Fibroblast of mammary gland (primary cell): ENCODE measurements at regions not wholly inside any gene's neighbourhood (a gene's known extent, or its start where the extent isn't known, plus 50 kb on each side); places are given as distances from the start of the nearest gene placed in this dataset.
A peak's percentile ranks its signal among the peaks of the same experiment; 100 is the strongest.

ENCODE experiments used
- DNase-seq: peaks from one replicate; pipeline ENCODE4 v3.0.0-alpha.2; 2010; ENCODE audit warnings: low read depth
- H3K4me3 ChIP-seq: 2 replicates; pipeline ENCODE4 v1.5.1; 2011; ENCODE audit warnings: low read depth, mild to moderate bottlenecking, low read length, moderate library complexity; ENCODE audit not compliant: control insufficient read depth
- TF ChIP-seq, protein P1 (sequence below): conservative IDR thresholded peaks from 2 replicates; pipeline ENCODE4 v1.5.1; 2011; ENCODE audit warnings: low read depth, low read length, inconsistent platforms; ENCODE audit not compliant: control insufficient read depth, insufficient read depth

DNA sequence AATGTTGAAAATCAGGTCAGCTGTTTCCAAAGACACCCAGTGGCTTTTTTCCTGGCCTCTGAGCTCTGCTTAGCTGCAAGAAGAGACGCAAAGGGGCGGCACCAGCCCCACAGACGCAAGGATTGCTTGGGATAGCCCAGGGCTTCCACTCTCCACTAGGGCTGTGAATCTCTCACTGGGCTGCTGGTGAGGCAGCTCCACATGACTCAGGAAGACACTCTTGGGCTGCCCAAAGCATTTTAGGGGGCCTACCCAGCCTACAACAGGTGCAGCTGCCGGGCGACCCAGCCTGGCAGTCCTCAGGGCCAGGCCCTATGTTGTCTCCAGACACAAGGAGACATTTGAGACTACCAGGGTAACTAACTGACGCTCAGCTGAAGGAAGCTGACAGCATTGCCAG lies 59.8 kb downstream of the FAM50B start:
- DNase-seq, result no peak
- H3K4me3 ChIP-seq, result no peak overlapping the region
- TF ChIP-seq, protein P1, sequence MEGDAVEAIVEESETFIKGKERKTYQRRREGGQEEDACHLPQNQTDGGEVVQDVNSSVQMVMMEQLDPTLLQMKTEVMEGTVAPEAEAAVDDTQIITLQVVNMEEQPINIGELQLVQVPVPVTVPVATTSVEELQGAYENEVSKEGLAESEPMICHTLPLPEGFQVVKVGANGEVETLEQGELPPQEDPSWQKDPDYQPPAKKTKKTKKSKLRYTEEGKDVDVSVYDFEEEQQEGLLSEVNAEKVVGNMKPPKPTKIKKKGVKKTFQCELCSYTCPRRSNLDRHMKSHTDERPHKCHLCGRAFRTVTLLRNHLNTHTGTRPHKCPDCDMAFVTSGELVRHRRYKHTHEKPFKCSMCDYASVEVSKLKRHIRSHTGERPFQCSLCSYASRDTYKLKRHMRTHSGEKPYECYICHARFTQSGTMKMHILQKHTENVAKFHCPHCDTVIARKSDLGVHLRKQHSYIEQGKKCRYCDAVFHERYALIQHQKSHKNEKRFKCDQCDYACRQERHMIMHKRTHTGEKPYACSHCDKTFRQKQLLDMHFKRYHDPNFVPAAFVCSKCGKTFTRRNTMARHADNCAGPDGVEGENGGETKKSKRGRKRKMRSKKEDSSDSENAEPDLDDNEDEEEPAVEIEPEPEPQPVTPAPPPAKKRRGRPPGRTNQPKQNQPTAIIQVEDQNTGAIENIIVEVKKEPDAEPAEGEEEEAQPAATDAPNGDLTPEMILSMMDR, result no peak

DNA sequence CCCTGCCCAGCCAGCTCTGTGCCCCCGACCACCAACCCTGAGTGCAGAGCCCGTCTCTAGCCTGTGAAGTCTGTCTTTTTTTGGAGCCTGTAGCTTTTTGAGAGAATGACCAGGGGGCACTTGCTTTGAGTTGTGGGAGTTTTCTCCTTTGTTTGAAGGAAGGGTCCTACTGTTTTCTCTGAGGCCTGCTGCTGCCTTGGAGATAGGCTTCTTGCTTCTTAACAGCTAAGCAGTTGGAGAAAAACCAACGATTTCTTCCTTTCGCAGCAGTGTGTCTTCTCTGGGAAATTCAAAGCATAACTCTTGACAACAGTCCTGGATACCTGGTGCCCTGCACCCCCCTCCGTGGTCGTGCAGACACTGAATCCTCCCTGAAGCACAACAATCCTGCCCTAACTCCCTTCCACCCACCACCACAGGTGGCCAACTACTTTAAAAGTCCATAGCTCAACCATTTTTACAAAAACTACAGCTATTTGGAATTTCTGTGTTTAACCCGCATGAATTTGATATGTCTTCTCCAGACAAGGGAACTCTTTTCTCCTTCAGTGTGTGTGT lies 61.0 kb downstream of the FAM50B start:
- TF ChIP-seq, protein P1, result no peak
- no peak overlapping the region for H3K4me3 ChIP-seq
- no peak for DNase-seq

DNA sequence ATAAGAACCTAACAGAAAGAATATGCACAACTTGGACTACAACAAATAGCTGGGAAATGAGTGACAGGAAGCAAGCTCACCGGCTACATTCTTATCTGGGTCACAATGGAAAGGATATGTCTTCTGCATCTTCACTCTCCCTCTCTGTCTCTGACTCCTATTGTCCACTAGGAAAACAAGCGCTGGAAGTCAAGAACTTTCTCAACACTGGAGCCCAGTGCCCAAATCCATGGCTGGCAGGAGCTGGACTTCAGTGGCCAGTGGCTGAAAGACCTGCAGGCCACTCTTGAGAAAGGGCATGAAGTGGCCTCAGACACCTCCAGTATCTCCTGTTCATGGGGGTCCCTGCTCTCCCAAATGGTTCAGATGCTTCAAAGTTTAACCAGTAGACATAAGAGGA lies 62.0 kb downstream of the FAM50B start:
- H3K4me3 ChIP-seq, result no peak overlapping the region
- TF ChIP-seq, protein P1, result no peak
- DNase-seq, result no peak

DNA sequence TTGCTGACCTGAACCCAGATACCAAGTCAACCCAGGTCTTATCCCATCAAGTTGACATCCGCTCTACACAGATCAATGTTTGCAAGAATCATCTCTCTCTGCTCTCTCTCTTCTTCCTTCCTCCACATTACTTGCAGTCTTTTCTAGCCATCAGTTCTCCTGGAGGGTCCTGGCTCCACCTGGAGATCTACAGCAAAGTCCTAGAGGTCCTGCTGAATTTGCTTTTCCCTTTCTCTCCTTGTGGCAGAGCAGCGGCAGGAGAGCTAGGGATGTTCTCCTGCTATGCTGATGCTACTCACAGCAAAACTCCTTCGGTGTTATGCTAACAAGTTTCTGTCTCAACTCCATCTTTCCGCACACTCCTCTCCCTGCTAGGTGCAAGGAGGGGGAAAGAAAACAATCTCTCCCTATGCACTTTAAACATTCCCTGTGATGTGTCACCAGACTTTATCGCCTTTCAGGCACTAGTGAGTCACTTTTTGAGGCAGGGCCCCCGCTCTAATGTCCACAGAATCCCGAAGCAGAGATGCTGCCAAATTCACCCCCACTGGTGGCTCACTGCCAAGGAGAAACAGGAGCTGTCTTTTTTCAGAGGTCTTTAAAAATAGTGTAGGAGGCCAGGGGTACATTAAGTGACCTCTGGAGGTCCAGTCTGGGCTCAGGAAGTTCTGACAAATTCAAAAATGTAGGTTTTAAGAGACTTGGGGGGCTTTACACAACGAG lies 62.6 kb downstream of the FAM50B start:
- TF ChIP-seq, protein P1, result no peak
- peak; percentile 89 for DNase-seq
- H3K4me3 ChIP-seq, result no peak overlapping the region

DNA sequence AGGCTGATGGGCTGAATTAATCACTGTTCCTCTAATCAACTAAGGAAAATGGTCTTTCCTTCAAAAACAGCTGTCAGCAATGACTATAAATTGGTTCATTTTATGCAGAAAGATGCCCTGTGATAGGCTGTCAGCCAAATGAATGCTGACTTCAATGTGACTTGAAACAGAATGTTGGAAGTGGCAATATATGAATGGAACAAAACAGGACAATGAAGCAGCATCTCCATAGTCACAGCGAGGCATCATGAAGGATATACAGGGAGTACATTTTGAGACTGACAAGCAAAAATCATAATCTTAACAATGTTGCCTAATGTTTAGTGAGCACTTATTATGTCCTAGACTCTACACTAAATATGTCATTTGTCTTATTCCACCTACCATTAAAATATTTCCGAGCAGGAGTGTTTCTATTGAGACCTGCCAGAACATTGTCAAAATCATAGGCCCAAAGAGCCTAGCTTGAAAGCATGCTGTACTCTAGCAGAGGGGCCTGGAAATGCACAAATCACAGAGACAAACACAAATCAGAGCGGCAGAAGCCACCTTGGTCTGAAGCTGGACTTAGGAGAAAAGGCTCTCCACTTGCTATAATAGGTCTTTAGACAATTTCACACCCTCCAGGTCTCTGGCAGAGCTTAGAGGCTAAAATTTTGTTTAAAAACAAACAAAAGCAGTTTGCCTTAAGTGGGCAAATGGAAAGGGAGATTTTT lies 63.3 kb downstream of the FAM50B start:
- TF ChIP-seq, protein P1, result no peak
- H3K4me3 ChIP-seq, result no peak overlapping the region
- DNase-seq, result no peak

DNA sequence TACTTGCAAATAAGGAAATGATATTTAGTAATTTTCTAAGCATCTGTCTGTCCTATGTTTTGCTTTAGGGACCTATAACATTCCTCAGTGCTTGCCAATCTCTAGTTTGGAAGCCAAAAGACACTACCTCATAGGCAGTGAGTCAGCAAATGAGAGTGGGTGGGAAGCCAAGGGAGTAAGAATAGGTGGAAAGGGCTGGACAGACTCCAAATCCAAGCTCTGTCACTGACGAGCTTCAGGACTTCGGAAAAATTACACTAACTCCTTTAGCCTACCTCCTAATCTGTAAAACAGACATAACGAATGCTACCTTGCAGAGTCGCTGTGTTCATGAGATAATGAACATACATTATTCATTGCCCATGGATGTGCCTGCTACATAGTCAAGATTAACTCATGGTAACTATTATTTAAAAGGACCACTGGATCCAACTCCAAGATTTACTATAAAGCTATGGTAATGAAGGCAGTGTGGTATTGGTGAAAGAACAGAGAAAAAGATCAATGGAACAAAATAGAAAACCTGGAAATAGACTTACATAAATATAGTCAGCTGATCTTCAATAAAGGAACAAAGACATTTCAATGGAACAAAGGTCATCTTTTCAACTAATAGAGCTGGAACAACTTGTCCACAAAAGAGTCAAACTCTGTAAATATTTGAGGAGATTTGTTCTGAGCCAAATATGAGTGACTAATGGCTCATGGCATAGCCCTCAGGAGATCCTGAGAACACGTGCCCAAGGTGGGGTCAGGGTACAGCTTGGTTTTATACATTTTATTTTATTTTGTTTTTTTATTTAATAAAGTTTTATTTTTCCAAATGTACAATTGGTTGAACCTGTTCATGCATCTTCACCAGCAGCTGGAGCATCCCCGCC lies 64.1 kb downstream of the FAM50B start:
- DNase-seq, result peak; percentile 99
- no peak overlapping the region for H3K4me3 ChIP-seq
- TF ChIP-seq, protein P1, result no peak
